Colonic mucosa (tissue), 4 donors: ENCODE measurements at regions not wholly inside any gene's neighbourhood (a gene's known extent, or its start where the extent isn't known, plus 50 kb on each side); places are given as distances from the start of the nearest gene placed in this dataset.

Source experiments
- DNase-seq: peaks from one replicate; pipeline ENCODE4 v3.0.0-alpha.2; 2020
- H3K27ac ChIP-seq: fragments of 200-600 bp; one replicate; pipeline ENCODE4 v1.8.0; 2021
- H3K27me3 ChIP-seq: fragments of 200-600 bp; one replicate; pipeline ENCODE4 v1.8.0; 2021
- H3K36me3 ChIP-seq: fragments of 200-600 bp; one replicate; pipeline ENCODE4 v1.8.0; 2021
- H3K4me1 ChIP-seq: fragments of 200-600 bp; one replicate; pipeline ENCODE4 v1.8.0; 2021; ENCODE audit warnings: mild to moderate bottlenecking
- H3K4me3 ChIP-seq: fragments of 200-600 bp; one replicate; pipeline ENCODE4 v1.8.0; 2021
- H3K9ac ChIP-seq, 2 donors: one replicate each; pipeline ENCODE4 v1.7.0; 2013; ENCODE audit warnings: control low read depth in 2 of 2, low read depth in 2 of 2, low read length in 2 of 2
- H3K9me3 ChIP-seq: fragments of 200-600 bp; one replicate; pipeline ENCODE4 v1.8.0; 2021
- CTCF ChIP-seq: fragments of 200-600 bp; IDR thresholded peaks from one replicate; pipeline ENCODE4 v1.8.0; 2022; ENCODE audit warnings: antibody characterized with exemption, mild to moderate bottlenecking
- intact Hi-C: fragments of 100-400 bp; cut with DNase I; formaldehyde crosslinking; loops from one replicate; pipeline ENCODE4 v1.14.1; 2022
- donor health status: healthy.
- donor health status: DM: no; HTN: no; CAD: no.
- donor health status: DM: no; HTN: no; CAD: no.

DNA sequence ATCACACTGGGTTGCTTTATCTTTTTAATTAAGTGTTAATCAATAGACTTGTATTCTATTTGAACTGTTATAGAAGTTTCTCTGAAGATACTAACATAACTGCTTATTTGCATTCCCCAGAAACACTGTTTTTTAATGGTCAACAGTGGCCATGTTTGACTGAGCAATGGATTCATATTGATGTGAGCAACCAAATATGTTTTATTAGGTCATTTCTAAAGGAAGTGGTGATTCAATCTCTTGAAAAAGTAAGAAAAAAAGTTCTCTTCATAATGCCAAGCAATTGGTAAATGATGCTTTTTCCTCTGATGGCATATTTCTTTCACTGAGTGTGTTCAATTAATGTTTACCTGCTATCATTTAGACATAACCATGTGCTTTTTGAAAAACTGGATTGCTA is 593.0 kb upstream of the CITED2 start:
- H3K9ac ChIP-seq: no peak overlapping the region
- no peak overlapping the region for H3K4me3 ChIP-seq
- no peaks in the 10 kb centered on the region for H3K4me1 ChIP-seq
- H3K36me3 ChIP-seq: no peaks in the 10 kb centered on the region
- no peak for DNase-seq
- intact Hi-C loops: no loop called here
- H3K27me3 ChIP-seq: no peaks in the 10 kb centered on the region
- no peak for TF ChIP-seq CTCF
- H3K27ac ChIP-seq: no peak overlapping the region
- H3K9me3 ChIP-seq: no peaks in the 10 kb centered on the region

GRCh38 chr6:139965393-139965792 is 590.9 kb upstream of the CITED2 start:
- TF ChIP-seq CTCF: no peak
- DNase-seq: no peak
- H3K9ac ChIP-seq: no peak overlapping the region
- no peaks in the 10 kb centered on the region for H3K36me3 ChIP-seq
- H3K27ac ChIP-seq: no peak overlapping the region
- H3K27me3 ChIP-seq: no peaks in the 10 kb centered on the region
- no peak overlapping the region for H3K4me3 ChIP-seq
- no peaks in the 10 kb centered on the region for H3K9me3 ChIP-seq
- H3K4me1 ChIP-seq: no peaks in the 10 kb centered on the region
- intact Hi-C loops: no loop called here

GRCh38 chr6:139964737-139965136 is 590.3 kb upstream of the CITED2 start:
- no peak for DNase-seq
- Histone ChIP-seq H3K36me3 (no peaks in the 10 kb centered on the region), H3K9ac (no peak overlapping the region), H3K27me3 (no peaks in the 10 kb centered on the region), H3K27ac (no peak overlapping the region), H3K4me3 (no peak overlapping the region), H3K9me3 (no peaks in the 10 kb centered on the region), H3K4me1 (no peaks in the 10 kb centered on the region)
- no peak for TF ChIP-seq CTCF
- intact Hi-C loops: no loop called here

GRCh38 chr6:139962654-139963347 is 588.4 kb upstream of the CITED2 start:
- Histone ChIP-seq H3K4me1 (no peaks in the 10 kb centered on the region), H3K27ac (no peak overlapping the region), H3K9ac (no peak overlapping the region), H3K36me3 (no peaks in the 10 kb centered on the region), H3K9me3 (no peaks in the 10 kb centered on the region), H3K4me3 (no peak overlapping the region), H3K27me3 (no peaks in the 10 kb centered on the region)
- intact Hi-C loops: no loop called here
- no peak for DNase-seq
- no peak for TF ChIP-seq CTCF

GRCh38 chr6:139961190-139961589 is 586.7 kb upstream of the CITED2 start:
- H3K9ac ChIP-seq: no peak overlapping the region
- H3K9me3 ChIP-seq: no peaks in the 10 kb centered on the region
- no peaks in the 10 kb centered on the region for H3K27me3 ChIP-seq
- H3K4me3 ChIP-seq: no peak overlapping the region
- intact Hi-C loops: no loop called here
- DNase-seq: no peak
- H3K27ac ChIP-seq: no peak overlapping the region
- no peaks in the 10 kb centered on the region for H3K4me1 ChIP-seq
- no peak for TF ChIP-seq CTCF
- H3K36me3 ChIP-seq: no peaks in the 10 kb centered on the region
